ENCODE measurements at regions not wholly inside any gene's neighbourhood (a gene's known extent, or its start where the extent isn't known, plus 50 kb on each side); places are given as distances from the start of the nearest gene placed in this dataset.
"Not testable (repeated sequence)": the region's sequence is repeated elsewhere in the genome, so short reads cannot be mapped to it uniquely, and the experiment has no call there.

- DNase-seq (ENCODE audit: low spot score), result no peak
These were observed 624.2 kb upstream of the GRIN3A start for GRCh38 chr9:102362470-102363132.

GRCh38 chr9:102360846-102361245, 622.4 kb upstream of the GRIN3A start:
- DNase-seq (ENCODE audit: low spot score), result no peak

- DNase-seq (ENCODE audit: low spot score), result no peak
These were observed 617.5 kb upstream of the GRIN3A start for GRCh38 chr9:102355982-102356381.

GRCh38 chr9:102354041-102354440, 615.6 kb upstream of the GRIN3A start:
- no peak for DNase-seq (ENCODE audit: low spot score)

- not testable (repeated sequence) for DNase-seq (ENCODE audit: low spot score)
These were observed 599.0 kb upstream of the GRIN3A start for GRCh38 chr9:102337471-102337870.

- no peak for DNase-seq (ENCODE audit: low spot score)
These were observed 570.9 kb upstream of the GRIN3A start for GRCh38 chr9:102309379-102309778.

- no peak for DNase-seq (ENCODE audit: low spot score)
These were observed 556.7 kb upstream of the GRIN3A start for GRCh38 chr9:102295188-102295587.

- no peak for DNase-seq (ENCODE audit: low spot score)
These were observed 535.5 kb upstream of the GRIN3A start for GRCh38 chr9:102273952-102274351.

GRCh38 chr9:102253099-102253498, 514.7 kb upstream of the GRIN3A start:
- no peak for DNase-seq (ENCODE audit: low spot score)

- DNase-seq (ENCODE audit: low spot score), result no peak
These were observed 506.5 kb upstream of the GRIN3A start for GRCh38 chr9:102244916-102245315.

- DNase-seq (ENCODE audit: low spot score), result no peak
These were observed 499.1 kb upstream of the GRIN3A start for GRCh38 chr9:102237520-102237919.

- no peak for DNase-seq (ENCODE audit: low spot score)
These were observed 498.6 kb upstream of the GRIN3A start for GRCh38 chr9:102237094-102237493.

- DNase-seq (ENCODE audit: low spot score), result not testable (repeated sequence)
These were observed 489.0 kb upstream of the GRIN3A start for GRCh38 chr9:102227416-102227815.

GRCh38 chr9:102225841-102226441, 487.5 kb upstream of the GRIN3A start:
- no peak for DNase-seq (ENCODE audit: low spot score)

GRCh38 chr9:102223320-102224136, 485.1 kb upstream of the GRIN3A start:
- not testable (repeated sequence) for DNase-seq (ENCODE audit: low spot score)

- DNase-seq (ENCODE audit: low spot score), result no peak
These were observed 470.7 kb upstream of the GRIN3A start for GRCh38 chr9:102209176-102209575.

GRCh38 chr9:102206432-102206831, 468.0 kb upstream of the GRIN3A start:
- no peak for DNase-seq (ENCODE audit: low spot score)

- DNase-seq (ENCODE audit: low spot score), result no peak
These were observed 466.8 kb upstream of the GRIN3A start for GRCh38 chr9:102205251-102205650.

- no peak for DNase-seq (ENCODE audit: low spot score)
These were observed 463.7 kb upstream of the GRIN3A start for GRCh38 chr9:102202126-102202525.

- no peak for DNase-seq (ENCODE audit: low spot score)
These were observed 447.5 kb upstream of the GRIN3A start for GRCh38 chr9:102185962-102186361.

- no peak for DNase-seq (ENCODE audit: low spot score)
These were observed 446.9 kb upstream of the GRIN3A start for GRCh38 chr9:102185371-102185770.

GRCh38 chr9:102178811-102179210, 440.4 kb upstream of the GRIN3A start:
- DNase-seq (ENCODE audit: low spot score), result no peak

GRCh38 chr9:102174202-102174601, 435.8 kb upstream of the GRIN3A start:
- not testable (repeated sequence) for DNase-seq (ENCODE audit: low spot score)
